GM12878 (cell line): ENCODE measurements at regions not wholly inside any gene's neighbourhood (a gene's known extent, or its start where the extent isn't known, plus 50 kb on each side); places are given as distances from the start of the nearest gene placed in this dataset.

Source experiments
- RAD21 ChIP-seq: IDR thresholded peaks from 2 replicates; pipeline ENCODE4 v1.6.1; 2011; ENCODE audit warnings: mild to moderate bottlenecking, low read depth, low read length, moderate library complexity; ENCODE audit not compliant: insufficient read depth
- TF ChIP-seq, protein P1 (sequence below): fragments of 450-650 bp; IDR thresholded peaks from 2 replicates; pipeline ENCODE4 v1.6.1; 2017; ENCODE audit warnings: mild to moderate bottlenecking, low read depth, inconsistent platforms; ENCODE audit not compliant: poor library complexity, severe bottlenecking

DNA sequence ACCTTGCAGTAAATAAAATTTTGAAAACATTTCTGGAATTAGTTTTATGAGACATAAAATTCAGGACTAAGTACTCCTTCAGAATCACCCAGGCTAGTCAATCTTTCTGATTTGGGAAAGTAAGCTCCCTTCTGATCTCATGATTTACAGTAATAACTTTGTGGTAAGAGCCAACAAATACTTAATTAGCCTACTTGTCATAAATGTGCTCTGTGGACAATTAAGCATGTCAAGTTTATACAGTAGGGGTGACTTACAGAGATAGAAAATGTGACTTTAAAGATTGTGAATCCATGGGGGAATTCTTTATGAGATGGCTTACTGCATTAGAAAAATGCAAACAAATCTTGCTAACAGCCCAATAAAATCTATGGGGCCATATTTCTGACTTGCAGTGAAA lies 616.9 kb upstream of the GHITM start:
- TF ChIP-seq, protein P1, sequence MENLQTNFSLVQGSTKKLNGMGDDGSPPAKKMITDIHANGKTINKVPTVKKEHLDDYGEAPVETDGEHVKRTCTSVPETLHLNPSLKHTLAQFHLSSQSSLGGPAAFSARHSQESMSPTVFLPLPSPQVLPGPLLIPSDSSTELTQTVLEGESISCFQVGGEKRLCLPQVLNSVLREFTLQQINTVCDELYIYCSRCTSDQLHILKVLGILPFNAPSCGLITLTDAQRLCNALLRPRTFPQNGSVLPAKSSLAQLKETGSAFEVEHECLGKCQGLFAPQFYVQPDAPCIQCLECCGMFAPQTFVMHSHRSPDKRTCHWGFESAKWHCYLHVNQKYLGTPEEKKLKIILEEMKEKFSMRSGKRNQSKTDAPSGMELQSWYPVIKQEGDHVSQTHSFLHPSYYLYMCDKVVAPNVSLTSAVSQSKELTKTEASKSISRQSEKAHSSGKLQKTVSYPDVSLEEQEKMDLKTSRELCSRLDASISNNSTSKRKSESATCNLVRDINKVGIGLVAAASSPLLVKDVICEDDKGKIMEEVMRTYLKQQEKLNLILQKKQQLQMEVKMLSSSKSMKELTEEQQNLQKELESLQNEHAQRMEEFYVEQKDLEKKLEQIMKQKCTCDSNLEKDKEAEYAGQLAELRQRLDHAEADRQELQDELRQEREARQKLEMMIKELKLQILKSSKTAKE = no peak
- no peak for TF ChIP-seq RAD21
